8988T (cell line): ENCODE measurements at regions not wholly inside any gene's neighbourhood (a gene's known extent, or its start where the extent isn't known, plus 50 kb on each side); places are given as distances from the start of the nearest gene placed in this dataset.
"Not testable (repeated sequence)": the region's sequence is repeated elsewhere in the genome, so short reads cannot be mapped to it uniquely, and the experiment has no call there.

ENCODE experiments used
- DNase-seq: peaks from one replicate; pipeline ENCODE4 v3.0.0; 2011

DNA sequence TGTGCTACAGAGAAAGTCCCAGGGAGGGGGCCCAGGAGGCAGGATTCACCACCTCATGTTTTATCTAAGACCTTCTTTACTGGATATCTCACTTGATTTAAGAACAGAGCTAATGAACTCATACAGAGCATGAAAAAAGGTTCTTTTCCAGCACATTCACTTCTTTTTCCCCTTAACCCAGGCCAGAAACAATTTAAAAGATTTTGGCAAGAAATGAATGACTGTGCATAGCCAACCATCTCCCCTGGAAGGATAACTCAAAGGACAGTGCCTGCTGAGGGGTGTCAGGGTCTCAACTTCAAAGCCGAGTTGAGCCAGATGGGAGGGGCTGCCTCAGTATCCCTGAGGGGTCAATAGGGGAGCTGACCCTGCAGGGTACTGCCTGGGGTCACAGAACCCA, 253.4 kb downstream of the SOD2 start:
- no peak for DNase-seq

DNA sequence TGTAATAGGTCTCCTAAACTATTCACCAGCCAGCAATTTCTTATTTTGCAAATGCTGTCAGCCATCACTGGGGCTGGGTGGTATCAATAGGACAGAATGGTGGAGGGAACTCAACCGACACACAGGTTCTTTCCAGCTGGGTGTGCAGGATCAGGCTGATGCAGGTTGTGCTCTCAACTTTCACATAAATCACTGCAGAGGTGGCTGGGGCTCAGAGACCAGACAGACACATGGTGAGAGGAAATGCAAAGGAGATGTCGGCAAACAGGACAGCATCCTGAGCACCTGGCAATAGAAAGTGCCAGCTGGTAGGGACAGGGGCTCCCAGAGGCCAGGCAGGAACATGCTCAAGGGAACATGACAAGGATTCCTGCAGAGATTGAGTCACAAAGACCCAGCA, 254.9 kb downstream of the SOD2 start:
- no peak for DNase-seq

GRCh38 chr6:159436581-159436980, 256.5 kb downstream of the SOD2 start:
- no peak for DNase-seq

GRCh38 chr6:159435701-159436100, 257.3 kb downstream of the SOD2 start:
- no peak for DNase-seq

DNA sequence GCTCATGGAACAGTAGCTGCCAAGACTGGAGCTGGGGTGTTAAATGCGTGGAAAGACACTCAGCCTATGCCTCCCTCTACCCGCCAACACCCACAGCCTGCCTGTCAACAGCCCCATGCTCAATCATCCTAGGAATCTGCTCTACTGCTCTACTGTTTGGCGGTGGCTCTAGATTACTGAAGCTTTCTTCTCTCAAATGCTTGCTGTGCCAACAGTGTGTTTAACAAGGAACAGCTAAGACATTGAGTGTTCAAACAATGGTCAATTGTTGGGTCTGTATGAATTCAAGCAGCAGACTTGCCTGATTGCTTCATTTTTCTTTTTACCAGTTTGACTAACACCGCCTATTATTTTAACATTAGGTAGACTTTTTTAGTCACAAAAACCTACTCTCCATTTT, 258.6 kb downstream of the SOD2 start:
- DNase-seq: no peak

GRCh38 chr6:159433550-159433949, 259.5 kb downstream of the SOD2 start:
- DNase-seq: no peak

- no peak for DNase-seq
Observed at GRCh38 chr6:159431750-159432149, 261.3 kb downstream of the SOD2 start.

DNA sequence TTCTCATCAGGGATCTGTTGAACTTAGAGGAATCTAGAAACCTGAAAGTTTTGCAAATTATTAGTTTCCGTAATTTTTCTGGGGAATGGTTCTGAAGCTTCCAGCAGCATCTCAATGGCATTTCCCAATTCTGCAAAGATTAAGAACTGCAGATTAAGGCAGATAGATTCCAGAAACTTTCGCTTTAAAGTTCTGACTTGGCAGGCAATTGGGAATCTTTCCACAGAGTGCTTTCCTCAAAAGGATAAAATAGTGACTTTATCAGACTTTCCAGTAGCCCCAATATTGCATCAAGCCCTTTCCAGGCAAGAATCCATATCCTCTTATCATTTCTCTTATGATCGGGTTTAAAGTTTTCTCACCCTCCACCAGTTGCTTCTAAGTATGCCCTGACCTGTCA, 261.1 kb downstream of the FNDC1 start:
- no peak for DNase-seq

- DNase-seq: no peak
Observed at GRCh38 chr6:159429433-159429832, 260.2 kb downstream of the FNDC1 start.

- no peak for DNase-seq
Observed at GRCh38 chr6:159427771-159428170, 258.6 kb downstream of the FNDC1 start.

- no peak for DNase-seq
Observed at GRCh38 chr6:159427335-159427734, 258.1 kb downstream of the FNDC1 start.

DNA sequence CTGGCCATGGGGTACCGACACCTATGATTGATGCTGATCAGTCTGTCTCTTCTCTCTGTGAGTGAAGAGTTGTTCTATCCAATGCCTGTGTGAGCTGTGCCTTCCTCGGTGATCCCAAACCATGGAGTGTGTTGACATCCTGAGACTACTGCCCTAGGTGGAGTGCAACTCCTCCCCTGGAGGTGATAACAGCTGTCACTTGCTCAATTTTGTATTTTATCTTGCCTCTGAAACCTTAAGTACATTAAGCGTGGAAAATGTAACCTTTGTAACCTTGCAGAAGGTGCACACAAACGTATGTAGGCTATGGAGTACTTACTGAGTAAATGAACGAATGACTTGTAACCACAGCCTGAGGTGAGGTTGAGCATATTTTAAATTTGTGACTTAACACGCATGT, 256.2 kb downstream of the FNDC1 start:
- no peak for DNase-seq

- DNase-seq: no peak
Observed at GRCh38 chr6:159422041-159422984, 253.1 kb downstream of the FNDC1 start.

DNA sequence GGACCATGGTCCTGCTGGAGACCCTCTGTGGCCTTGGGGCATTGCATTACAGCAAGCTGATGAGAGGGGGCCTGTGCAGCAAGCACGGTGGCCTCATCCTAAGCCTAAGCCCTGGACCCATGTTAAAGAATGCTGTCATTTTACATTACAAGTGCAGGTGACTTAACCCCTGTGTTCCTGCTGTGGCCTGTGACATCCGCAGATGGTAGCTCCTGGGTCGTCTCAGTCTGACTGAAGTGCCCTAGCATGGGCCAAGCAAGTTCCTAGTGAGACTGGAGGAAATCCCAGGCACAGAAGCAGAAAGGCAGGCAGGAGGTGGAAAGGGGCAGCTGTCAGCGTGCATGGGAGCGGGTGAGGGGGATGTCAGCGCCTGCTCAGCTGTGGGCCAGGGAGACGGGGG, 252.4 kb downstream of the FNDC1 start:
- DNase-seq: no peak

GRCh38 chr6:159418997-159419396, 249.8 kb downstream of the FNDC1 start:
- DNase-seq: no peak

DNA sequence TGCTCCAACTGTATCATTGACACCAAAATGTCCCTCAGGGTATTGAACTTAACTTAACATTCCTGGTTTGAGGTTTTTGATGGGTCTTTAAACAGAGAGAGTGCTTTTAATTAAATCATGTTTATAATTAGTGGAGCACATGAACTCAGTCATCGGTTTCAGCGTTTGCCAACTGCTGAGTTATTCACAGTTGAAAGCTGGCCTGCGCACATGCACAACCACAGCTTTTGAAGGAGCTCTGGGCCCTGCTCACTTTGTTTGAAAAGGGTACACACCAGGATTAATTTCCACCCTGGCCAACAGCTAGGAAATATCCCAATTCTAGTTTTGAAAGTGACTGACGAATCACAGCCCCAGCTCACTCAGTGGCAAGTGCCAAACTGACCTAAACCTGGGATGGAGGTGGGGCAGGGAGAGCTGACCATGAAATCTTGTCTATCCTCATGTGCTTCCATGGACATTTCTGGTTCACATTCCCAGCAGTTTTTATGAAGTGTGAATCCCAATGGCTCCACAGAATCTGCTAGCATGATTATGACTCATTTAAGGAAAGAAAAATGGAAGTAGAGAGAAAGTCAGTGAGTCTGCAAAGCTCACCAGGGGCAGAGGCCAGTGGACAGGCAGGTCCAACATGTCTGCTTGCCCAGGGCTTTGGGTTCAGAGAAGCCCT, 247.8 kb downstream of the FNDC1 start:
- DNase-seq: no peak

- DNase-seq: no peak
Observed at GRCh38 chr6:159415540-159415939, 246.3 kb downstream of the FNDC1 start.

DNA sequence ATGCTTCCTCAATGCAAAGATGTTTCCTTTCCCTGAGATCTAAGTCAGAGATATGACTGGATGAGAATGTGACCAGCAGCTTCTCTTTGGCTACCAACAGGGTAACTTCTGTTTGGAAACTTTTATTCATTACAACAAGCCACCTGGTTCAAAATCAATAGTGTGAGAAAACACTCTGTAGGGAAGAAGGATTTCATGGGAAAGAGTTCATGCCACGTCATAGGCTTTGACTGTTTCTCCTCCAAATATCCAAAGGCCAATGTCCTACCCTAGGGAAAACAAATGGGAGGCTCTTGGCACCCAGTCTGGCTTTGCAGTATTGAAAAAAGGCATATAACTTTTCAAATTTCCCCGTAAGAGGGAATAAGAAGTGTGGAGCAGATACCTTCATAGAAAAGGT, 245.5 kb downstream of the FNDC1 start:
- no peak for DNase-seq

DNA sequence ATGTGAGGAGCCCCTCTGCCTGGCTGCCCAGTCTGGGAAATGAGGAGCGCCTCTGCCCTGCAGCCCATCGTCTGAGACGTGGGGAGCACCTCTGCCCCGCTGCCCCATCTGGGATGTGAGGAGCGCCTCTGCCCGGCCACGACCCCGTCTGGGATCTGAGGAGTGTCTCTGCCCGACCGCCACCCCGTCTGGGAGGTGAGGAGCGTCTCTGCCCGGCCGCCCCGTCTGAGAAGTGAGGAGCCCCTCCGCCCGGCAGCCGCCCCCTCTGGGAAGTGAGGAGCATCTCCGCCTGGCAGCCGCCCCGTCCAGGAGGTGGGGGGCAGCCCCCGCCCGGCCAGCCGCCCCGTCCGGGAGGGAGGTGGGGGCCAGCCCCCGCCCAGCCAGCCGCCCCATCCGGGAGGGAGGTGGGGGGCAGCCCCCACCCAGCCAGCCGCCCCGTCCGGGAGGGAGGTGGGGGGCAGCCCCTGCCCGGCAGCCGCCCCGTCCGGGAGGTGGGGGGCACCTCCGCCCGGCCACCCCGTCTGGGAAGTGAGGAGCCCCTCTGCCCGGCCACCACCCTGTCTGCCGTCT, 238.1 kb downstream of the FNDC1 start:
- DNase-seq: not testable (repeated sequence)

DNA sequence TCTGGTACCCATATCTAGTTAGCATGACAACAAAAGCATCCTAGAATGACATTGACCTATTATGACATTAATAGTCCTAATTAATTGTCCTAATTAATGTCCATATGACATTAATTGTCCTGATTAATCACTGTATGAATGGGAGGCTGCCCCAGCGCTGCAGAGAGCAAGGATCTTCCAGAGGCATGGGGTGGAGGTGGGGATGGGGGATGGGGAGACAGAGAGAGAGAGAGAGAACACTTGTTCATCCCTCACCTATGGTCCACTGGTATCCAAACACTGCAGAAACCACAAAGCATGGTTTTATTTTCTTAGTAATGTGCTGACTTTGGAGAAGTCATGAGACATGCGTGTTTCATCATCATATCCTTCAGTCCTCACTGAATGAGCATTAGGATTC, 235.1 kb downstream of the FNDC1 start:
- no peak for DNase-seq

GRCh38 chr6:159400826-159401225, 231.6 kb downstream of the FNDC1 start:
- DNase-seq: no peak

GRCh38 chr6:159399751-159400221, 230.6 kb downstream of the FNDC1 start:
- no peak for DNase-seq

DNA sequence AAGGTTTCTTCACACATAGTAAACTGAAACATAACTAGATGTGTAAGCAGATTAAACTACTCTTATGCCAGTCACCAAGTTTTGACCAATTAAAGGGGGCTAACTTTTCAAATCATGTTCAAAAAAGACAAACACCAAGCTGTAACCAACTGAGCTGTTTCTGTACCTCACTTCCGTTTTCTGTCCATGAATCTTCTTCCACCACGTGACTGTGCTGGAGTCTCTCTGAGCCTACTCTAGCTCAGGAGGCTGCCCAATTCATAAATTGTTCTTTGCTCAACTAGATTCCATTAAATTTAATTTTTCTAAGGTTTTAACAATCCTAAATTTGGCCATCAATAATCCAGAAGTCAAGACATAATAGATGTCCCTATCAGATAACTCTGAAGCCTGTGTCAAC, 229.4 kb downstream of the FNDC1 start:
- no peak for DNase-seq

GRCh38 chr6:159397753-159398152, 228.6 kb downstream of the FNDC1 start:
- no peak for DNase-seq
